Upper lobe of left lung (tissue), 4 donors: ENCODE measurements at regions not wholly inside any gene's neighbourhood (a gene's known extent, or its start where the extent isn't known, plus 50 kb on each side); places are given as distances from the start of the nearest gene placed in this dataset.

Experiments
- CTCF ChIP-seq, 6 experiments: fragments of 450-650 bp in 4 of 6; fragments of 200-600 bp in 2 of 6; sonication (generic) in 2 of 6; IDR thresholded peaks; one replicate each; pipeline ENCODE4 v1.5.1; 2016 to 2019; ENCODE audit warnings: antibody characterized with exemption in 6 of 6
- POLR2A ChIP-seq, 4 donors: fragments of 450-650 bp; IDR thresholded peaks; one replicate each; pipeline ENCODE4 v1.5.1; 2016 to 2017; ENCODE audit warnings: antibody characterized with exemption in 4 of 4, mild to moderate bottlenecking in 2 of 4

GRCh38 chr4:83850435-83850834 is 314.5 kb downstream of the GPAT3 start:
- no peak for TF ChIP-seq CTCF (IDR thresholded peaks at IDR 0.05)
- no peak for TF ChIP-seq POLR2A (IDR thresholded peaks at IDR 0.05)
